IgD-negative memory B cell (primary cell): ENCODE measurements at regions not wholly inside any gene's neighbourhood (a gene's known extent, or its start where the extent isn't known, plus 50 kb on each side); places are given as distances from the start of the nearest gene placed in this dataset.
"Not testable (repeated sequence)": the region's sequence is repeated elsewhere in the genome, so short reads cannot be mapped to it uniquely, and the experiment has no call there.

Experiments
- H3K27ac Mint-ChIP-seq, 3 donors: one replicate each; pipeline ENCODE4 v1.8.0; 2020 to 2022; ENCODE audit warnings: mild to moderate bottlenecking in 3 of 3, mixed read lengths in 3 of 3, moderate library complexity in 1 of 3
- H3K27me3 Mint-ChIP-seq: one replicate; pipeline ENCODE4 v1.8.0; 2021; ENCODE audit warnings: mixed read lengths
- H3K36me3 Mint-ChIP-seq: one replicate; pipeline ENCODE4 v1.8.0; 2020; ENCODE audit warnings: mild to moderate bottlenecking, mixed read lengths
- H3K4me1 Mint-ChIP-seq, 3 donors: one replicate each; pipeline ENCODE4 v1.8.0; 2020 to 2022; ENCODE audit warnings: mixed read lengths in 3 of 3, mild to moderate bottlenecking in 1 of 3
- H3K4me3 Mint-ChIP-seq, 4 donors: one replicate each; pipeline ENCODE4 v1.8.0; 2020 to 2022; ENCODE audit warnings: mild to moderate bottlenecking in 4 of 4, mixed read lengths in 4 of 4, moderate library complexity in 3 of 4
- H3K9me3 Mint-ChIP-seq, 3 donors: one replicate each; pipeline ENCODE4 v1.8.0; 2020 to 2021; ENCODE audit warnings: mixed read lengths in 3 of 3, mild to moderate bottlenecking in 1 of 3

GRCh38 chr6:16047435-16047990 is 81.4 kb upstream of the MYLIP start:
- peaks cover 5 to 10% (median 8%) of the 10 kb centered on the region in 3 donors for H3K4me1 Mint-ChIP-seq
- no peaks in the 10 kb centered on the region for H3K9me3 Mint-ChIP-seq
- no peak overlapping the region for H3K27ac Mint-ChIP-seq
- no peak overlapping the region for H3K4me3 Mint-ChIP-seq
- no peaks in the 10 kb centered on the region for H3K36me3 Mint-ChIP-seq
- peaks cover 3% of the 10 kb centered on the region for H3K27me3 Mint-ChIP-seq

DNA sequence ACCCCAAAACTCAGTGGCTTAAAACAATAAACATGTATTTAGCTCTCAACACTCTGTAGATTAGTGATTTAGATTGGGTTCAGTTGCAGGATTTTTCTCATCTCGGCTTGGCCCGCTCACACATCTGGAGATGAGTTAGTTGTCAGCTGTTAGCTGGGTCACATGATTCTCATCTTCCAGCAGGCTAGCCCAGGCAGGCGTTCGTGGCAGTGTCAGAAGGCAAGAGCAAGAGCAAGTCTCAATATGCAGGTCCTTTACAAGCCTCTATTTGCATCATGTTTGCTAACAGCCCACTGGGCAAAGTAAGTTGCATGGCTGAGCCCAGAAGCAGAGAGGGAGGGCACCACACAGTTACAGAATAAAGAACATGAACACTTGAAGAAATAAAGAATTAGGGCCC is 83.6 kb upstream of the MYLIP start:
- H3K27me3 Mint-ChIP-seq = peaks cover 3% of the 10 kb centered on the region
- H3K4me1 Mint-ChIP-seq = peaks cover 5 to 13% (median 12%) of the 10 kb centered on the region in 3 donors
- no peak overlapping the region for H3K27ac Mint-ChIP-seq
- no peak overlapping the region for H3K4me3 Mint-ChIP-seq
- H3K9me3 Mint-ChIP-seq = no peaks in the 10 kb centered on the region
- H3K36me3 Mint-ChIP-seq = no peaks in the 10 kb centered on the region

- Mint-ChIP-seq H3K27me3 (peaks cover 3% of the 10 kb centered on the region), H3K4me1 (peaks cover 5 to 13% (median 12%) of the 10 kb centered on the region in 3 donors), H3K36me3 (no peaks in the 10 kb centered on the region), H3K9me3 (no peaks in the 10 kb centered on the region), H3K27ac (no peak overlapping the region), H3K4me3 (no peak overlapping the region)
Observed at GRCh38 chr6:16044211-16044643, 84.7 kb upstream of the MYLIP start.

DNA sequence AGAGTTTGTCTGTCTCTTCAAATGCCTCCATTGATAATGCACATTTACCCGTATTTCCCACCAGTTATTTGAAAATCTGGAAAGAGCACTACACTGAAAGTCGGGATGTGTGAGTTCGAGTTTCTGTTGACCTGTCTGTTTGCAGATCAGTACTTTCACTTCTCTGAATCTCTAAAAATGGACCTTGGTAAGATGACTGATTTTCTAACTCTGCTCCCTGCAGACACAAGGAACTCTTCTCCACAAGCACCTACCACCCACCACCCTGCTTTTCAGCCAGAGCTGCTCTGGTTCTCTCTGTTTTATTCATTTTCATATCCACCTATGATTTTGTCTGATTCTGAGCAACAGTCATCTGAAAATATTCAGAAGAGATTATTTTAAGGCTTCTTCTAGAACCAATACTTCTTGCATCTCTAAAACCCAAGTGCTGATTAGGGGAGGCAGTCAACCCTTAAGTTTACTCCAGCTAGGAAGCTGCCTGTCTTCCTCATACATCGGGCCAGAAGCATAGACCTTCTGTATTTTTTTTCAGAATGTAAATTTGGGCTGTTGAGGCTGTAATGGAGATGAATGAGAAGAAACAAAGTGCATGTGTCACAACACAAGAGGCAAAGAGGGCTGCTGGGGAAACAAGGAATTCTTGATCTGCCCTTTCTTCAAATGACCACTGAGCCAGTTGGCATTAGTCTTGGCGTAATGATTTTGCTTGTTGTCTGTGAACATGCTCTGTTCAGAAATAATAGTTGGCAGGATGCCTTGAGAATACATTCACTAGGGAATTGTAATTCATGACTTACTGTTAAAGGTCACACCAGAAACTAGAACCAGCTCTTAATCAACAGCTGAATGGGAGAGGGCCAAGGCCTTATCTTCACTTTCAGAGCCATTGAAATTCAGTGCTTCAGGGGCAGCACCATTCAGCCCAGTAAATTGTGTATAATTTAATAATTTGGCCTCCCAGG is 85.4 kb upstream of the MYLIP start:
- H3K4me3 Mint-ChIP-seq = peak overlapping the region in 1 of 4 donors; percentile 43

GRCh38 chr6:16042751-16043150 is 86.1 kb upstream of the MYLIP start:
- H3K9me3 Mint-ChIP-seq = no peaks in the 10 kb centered on the region
- no peak overlapping the region for H3K4me3 Mint-ChIP-seq
- peaks cover 5 to 14% (median 13%) of the 10 kb centered on the region in 3 donors for H3K4me1 Mint-ChIP-seq
- H3K27ac Mint-ChIP-seq = no peak overlapping the region
- peaks cover 1% of the 10 kb centered on the region for H3K27me3 Mint-ChIP-seq
- no peaks in the 10 kb centered on the region for H3K36me3 Mint-ChIP-seq

More for the DNA sequence above, 85.4 kb upstream of the MYLIP start:
- H3K27ac Mint-ChIP-seq = no peak overlapping the region
- H3K4me1 Mint-ChIP-seq = peaks cover 5 to 14% (median 13%) of the 10 kb centered on the region in 3 donors
- H3K9me3 Mint-ChIP-seq = no peaks in the 10 kb centered on the region
- H3K36me3 Mint-ChIP-seq = no peaks in the 10 kb centered on the region
- peaks cover 1% of the 10 kb centered on the region for H3K27me3 Mint-ChIP-seq

GRCh38 chr6:16041327-16041726 is 87.6 kb upstream of the MYLIP start:
- Mint-ChIP-seq H3K27ac (no peak overlapping the region), H3K36me3 (no peaks in the 10 kb centered on the region), H3K4me3 (no peak overlapping the region), H3K27me3 (peaks cover 1% of the 10 kb centered on the region), H3K4me1 (peaks cover 5 to 14% (median 13%) of the 10 kb centered on the region in 3 donors), H3K9me3 (no peaks in the 10 kb centered on the region)

DNA sequence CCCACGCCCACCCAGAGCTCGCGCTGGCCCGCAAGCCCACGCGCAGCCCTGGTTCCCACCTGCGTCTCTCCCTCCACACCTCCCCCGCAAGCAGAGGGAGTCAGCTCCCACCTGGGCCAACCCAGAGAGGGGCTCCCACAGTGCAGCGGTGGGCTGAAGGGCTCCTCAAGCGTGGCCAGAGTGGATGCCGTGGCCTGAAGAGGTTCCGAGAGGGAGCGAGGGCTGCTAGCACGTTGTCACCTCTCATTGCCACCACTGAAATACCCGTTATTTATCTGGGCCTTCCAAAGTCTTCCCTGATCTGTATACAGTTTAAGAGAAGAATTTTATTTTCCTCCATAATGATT is 88.3 kb upstream of the MYLIP start:
- Mint-ChIP-seq H3K4me3 (no peak overlapping the region), H3K36me3 (no peaks in the 10 kb centered on the region), H3K9me3 (no peaks in the 10 kb centered on the region), H3K4me1 (peaks cover 5 to 14% (median 13%) of the 10 kb centered on the region in 3 donors), H3K27ac (no peak overlapping the region), H3K27me3 (peaks cover 1% of the 10 kb centered on the region)

GRCh38 chr6:16039892-16040627 is 88.8 kb upstream of the MYLIP start:
- H3K27ac Mint-ChIP-seq, H3K4me3 Mint-ChIP-seq, H3K27me3 Mint-ChIP-seq, H3K9me3 Mint-ChIP-seq, H3K36me3 Mint-ChIP-seq: not testable (repeated sequence)
- peaks cover 5 to 14% (median 13%) of the 10 kb centered on the region in 3 donors for H3K4me1 Mint-ChIP-seq

DNA sequence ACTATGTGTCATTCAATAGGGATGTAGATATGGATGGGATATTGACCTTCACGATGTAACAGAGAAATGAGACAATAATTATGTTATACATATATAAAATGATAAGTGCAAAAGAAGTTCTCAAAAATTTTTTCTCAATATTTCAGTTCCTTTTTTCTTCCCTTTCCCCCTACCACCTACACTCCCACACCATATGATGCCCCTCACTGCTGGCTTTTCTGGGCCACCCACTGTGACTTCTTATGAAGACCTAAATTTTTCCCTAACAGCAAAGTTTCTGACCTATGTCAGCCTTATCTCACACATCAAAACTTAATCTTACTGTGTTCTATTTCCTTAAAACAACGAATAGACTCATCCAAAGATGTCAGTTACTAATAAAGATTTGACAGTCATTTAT is 89.9 kb upstream of the MYLIP start:
- no peaks in the 10 kb centered on the region for H3K36me3 Mint-ChIP-seq
- no peak overlapping the region for H3K27ac Mint-ChIP-seq
- no peaks in the 10 kb centered on the region for H3K9me3 Mint-ChIP-seq
- no peak overlapping the region for H3K4me3 Mint-ChIP-seq
- H3K4me1 Mint-ChIP-seq = peaks cover 5 to 14% (median 13%) of the 10 kb centered on the region in 3 donors
- H3K27me3 Mint-ChIP-seq = peaks cover 2% of the 10 kb centered on the region

DNA sequence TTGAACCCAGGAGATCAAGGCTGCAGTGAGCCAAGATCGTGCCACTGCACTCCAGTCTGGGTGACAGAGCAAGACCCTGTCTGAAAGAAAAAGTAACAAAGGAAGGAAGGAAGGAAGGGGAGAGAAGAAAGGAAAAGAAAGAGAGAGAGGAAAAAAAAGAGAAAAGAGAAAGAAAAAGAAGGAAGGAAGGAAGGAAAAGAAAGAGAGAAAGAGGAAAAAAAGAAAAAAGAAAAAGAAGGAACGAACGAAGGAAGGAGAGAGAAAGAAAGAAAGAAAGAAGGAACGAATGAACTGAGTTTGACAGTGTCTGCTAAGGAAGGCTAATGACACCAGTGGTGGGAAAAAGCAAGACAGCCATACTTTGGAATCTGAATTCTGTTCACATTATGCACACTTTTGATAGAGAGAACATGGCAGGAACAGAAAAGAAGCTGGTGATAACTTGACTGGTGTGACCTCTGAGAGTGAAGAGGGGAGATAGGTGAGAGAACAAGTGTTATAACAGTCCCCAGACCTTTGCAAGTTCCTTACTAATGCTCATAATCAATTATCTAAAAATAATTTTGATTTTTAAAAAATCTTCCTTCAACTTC is 93.3 kb upstream of the MYLIP start:
- Mint-ChIP-seq H3K27ac (no peak overlapping the region), H3K4me3 (no peak overlapping the region), H3K9me3 (peaks cover 0 to 4% (median 3%) of the 10 kb centered on the region in 3 donors), H3K27me3 (peaks cover 2% of the 10 kb centered on the region), H3K4me1 (peaks cover 0 to 2% (median 0%) of the 10 kb centered on the region in 3 donors), H3K36me3 (no peaks in the 10 kb centered on the region)

GRCh38 chr6:16033214-16033613 is 95.7 kb upstream of the MYLIP start:
- Mint-ChIP-seq H3K27me3 (peaks cover 2% of the 10 kb centered on the region), H3K36me3 (no peaks in the 10 kb centered on the region), H3K9me3 (peaks cover 0 to 4% (median 3%) of the 10 kb centered on the region in 3 donors), H3K4me1 (no peaks in the 10 kb centered on the region), H3K4me3 (no peak overlapping the region), H3K27ac (no peak overlapping the region)

- no peak overlapping the region for H3K27ac Mint-ChIP-seq
- no peaks in the 10 kb centered on the region for H3K36me3 Mint-ChIP-seq
- H3K27me3 Mint-ChIP-seq = peaks cover 2% of the 10 kb centered on the region
- H3K9me3 Mint-ChIP-seq = peaks cover 0 to 4% (median 3%) of the 10 kb centered on the region in 3 donors
- no peak overlapping the region for H3K4me3 Mint-ChIP-seq
- H3K4me1 Mint-ChIP-seq = no peaks in the 10 kb centered on the region
Observed at GRCh38 chr6:16031278-16031981, 97.5 kb upstream of the MYLIP start.

- Mint-ChIP-seq H3K27ac (peak overlapping the region in 1 of 3 donors; percentile 11), H3K4me3 (no peak overlapping the region), H3K4me1 (no peaks in the 10 kb centered on the region), H3K9me3 (peaks cover 0 to 4% (median 3%) of the 10 kb centered on the region in 3 donors), H3K36me3 (no peaks in the 10 kb centered on the region), H3K27me3 (no peaks in the 10 kb centered on the region)
Observed at GRCh38 chr6:16028966-16029365, 99.9 kb upstream of the MYLIP start.

DNA sequence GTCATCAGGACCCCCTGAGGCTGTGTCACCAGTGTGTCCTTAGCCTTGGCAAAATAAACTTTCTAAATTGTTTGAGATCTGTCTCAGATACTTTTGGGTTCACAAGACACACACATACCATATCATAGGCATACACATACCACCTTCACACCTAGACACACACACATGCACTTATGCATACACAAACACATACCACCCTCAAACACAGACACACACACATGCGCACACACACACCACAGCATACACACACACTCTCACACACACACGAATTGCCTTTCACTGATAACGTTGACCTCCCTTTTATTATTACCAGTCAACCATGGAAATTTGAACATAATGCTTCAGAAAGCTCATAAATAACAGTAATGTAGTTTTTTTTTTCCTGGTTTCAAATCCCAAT is 108.6 kb upstream of the MYLIP start:
- no peak overlapping the region for H3K4me3 Mint-ChIP-seq
- peaks cover 0 to 2% (median 0%) of the 10 kb centered on the region in 3 donors for H3K9me3 Mint-ChIP-seq
- no peaks in the 10 kb centered on the region for H3K4me1 Mint-ChIP-seq
- H3K36me3 Mint-ChIP-seq = no peaks in the 10 kb centered on the region
- no peaks in the 10 kb centered on the region for H3K27me3 Mint-ChIP-seq
- H3K27ac Mint-ChIP-seq = no peak overlapping the region
